ENCODE measurements at regions not wholly inside any gene's neighbourhood (a gene's known extent, or its start where the extent isn't known, plus 50 kb on each side); places are given as distances from the start of the nearest gene placed in this dataset.
A peak's percentile ranks its signal among the peaks of the same experiment; 100 is the strongest.

GRCh38 chr12:47578836-47579235 is 127.0 kb downstream of the RPAP3 start:
- H3K27ac ChIP-seq (ENCODE audit: low read depth, low read length): no peak overlapping the region
- no peaks in the 10 kb centered on the region for H3K36me3 ChIP-seq (ENCODE audit: control insufficient read depth, insufficient read depth, low read length)
- no peak overlapping the region for H3K27ac Mint-ChIP-seq
- no peak for DNase-seq
- no peaks in the 10 kb centered on the region for H3K9me3 Mint-ChIP-seq
- 91 to 97% methylated on average over 3 to 4 of the region's 4 CpGs for WGBS, 2 experiments (ENCODE audit: insufficient coverage in 1 of 2, insufficient read length in 1 of 2)
- no peaks in the 10 kb centered on the region for H3K9me3 ChIP-seq (ENCODE audit: control insufficient read depth, low read length)
- H3K36me3 Mint-ChIP-seq (ENCODE audit: low read depth): no peaks in the 10 kb centered on the region
- H3K9ac ChIP-seq (ENCODE audit: extremely low read depth, low read length, poor library complexity, severe bottlenecking): no peak overlapping the region
- H3K4me3 ChIP-seq (ENCODE audit: low read length): no peak overlapping the region
- H3K4me1 Mint-ChIP-seq: no peaks in the 10 kb centered on the region
- no peaks in the 10 kb centered on the region for H3K4me1 ChIP-seq (ENCODE audit: control insufficient read depth, insufficient read depth, low read length)
- no peaks in the 10 kb centered on the region for H3K27me3 ChIP-seq (ENCODE audit: control insufficient read depth, insufficient read depth, low read length, poor library complexity, severe bottlenecking)
- H3K27me3 Mint-ChIP-seq (ENCODE audit: insufficient read depth): no peaks in the 10 kb centered on the region
- no peak overlapping the region for H3K4me3 Mint-ChIP-seq
- TF ChIP-seq, protein P1, sequence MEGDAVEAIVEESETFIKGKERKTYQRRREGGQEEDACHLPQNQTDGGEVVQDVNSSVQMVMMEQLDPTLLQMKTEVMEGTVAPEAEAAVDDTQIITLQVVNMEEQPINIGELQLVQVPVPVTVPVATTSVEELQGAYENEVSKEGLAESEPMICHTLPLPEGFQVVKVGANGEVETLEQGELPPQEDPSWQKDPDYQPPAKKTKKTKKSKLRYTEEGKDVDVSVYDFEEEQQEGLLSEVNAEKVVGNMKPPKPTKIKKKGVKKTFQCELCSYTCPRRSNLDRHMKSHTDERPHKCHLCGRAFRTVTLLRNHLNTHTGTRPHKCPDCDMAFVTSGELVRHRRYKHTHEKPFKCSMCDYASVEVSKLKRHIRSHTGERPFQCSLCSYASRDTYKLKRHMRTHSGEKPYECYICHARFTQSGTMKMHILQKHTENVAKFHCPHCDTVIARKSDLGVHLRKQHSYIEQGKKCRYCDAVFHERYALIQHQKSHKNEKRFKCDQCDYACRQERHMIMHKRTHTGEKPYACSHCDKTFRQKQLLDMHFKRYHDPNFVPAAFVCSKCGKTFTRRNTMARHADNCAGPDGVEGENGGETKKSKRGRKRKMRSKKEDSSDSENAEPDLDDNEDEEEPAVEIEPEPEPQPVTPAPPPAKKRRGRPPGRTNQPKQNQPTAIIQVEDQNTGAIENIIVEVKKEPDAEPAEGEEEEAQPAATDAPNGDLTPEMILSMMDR (conservative IDR thresholded peaks at IDR 0.05): no peak

DNA sequence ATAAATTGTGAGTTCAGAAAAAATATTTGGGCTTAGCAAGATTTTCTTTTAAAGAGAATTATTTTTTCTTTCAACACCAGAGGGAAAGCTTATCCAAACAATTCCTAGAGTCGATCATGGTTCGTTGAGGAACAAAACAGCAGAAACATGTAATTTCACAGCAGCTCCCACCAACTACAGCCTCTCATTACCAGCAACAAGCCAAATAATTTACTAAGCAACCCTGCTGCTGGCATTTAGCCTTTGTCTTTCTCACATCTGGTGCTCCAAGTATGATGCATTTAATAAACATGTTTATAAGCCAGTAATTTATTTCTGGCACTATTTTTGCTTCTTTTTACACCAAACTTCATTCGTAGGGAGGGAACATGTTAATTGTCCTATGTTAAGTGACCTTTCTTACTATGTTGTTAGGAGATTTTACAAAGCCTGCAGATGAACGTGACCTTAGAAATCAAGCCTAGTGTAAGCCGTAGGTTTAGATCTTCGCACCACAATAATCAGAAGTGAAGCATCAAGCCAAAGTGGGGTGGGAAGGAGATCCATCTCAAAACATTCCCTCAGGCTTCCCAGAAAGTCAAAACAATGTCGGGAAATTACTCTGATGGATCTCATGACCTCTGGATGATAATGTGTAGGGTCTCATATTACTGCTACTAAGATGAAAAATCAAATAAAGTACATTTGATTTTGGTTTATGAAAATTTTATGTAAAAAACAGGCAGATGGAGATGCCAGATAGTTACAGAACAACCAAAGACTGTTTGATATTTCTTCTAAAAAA is 128.4 kb downstream of the RPAP3 start:
- Histone ChIP-seq H3K4me3 (ENCODE audit: low read length) (no peak overlapping the region), H3K9me3 (ENCODE audit: control insufficient read depth, low read length) (no peaks in the 10 kb centered on the region), H3K27ac (ENCODE audit: low read depth, low read length) (no peak overlapping the region), H3K27me3 (ENCODE audit: control insufficient read depth, insufficient read depth, low read length, poor library complexity, severe bottlenecking) (peaks cover 7% of the 10 kb centered on the region), H3K4me1 (ENCODE audit: control insufficient read depth, insufficient read depth, low read length) (no peaks in the 10 kb centered on the region), H3K36me3 (ENCODE audit: control insufficient read depth, insufficient read depth, low read length) (no peaks in the 10 kb centered on the region), H3K9ac (ENCODE audit: extremely low read depth, low read length, poor library complexity, severe bottlenecking) (no peak overlapping the region)
- H3K27me3 Mint-ChIP-seq (ENCODE audit: insufficient read depth): peaks cover 2% of the 10 kb centered on the region
- no peak overlapping the region for H3K27ac Mint-ChIP-seq
- H3K4me3 Mint-ChIP-seq: no peak overlapping the region
- TF ChIP-seq, protein P1 (conservative IDR thresholded peaks at IDR 0.05): no peak
- DNase-seq: no peak
- H3K9me3 Mint-ChIP-seq: no peaks in the 10 kb centered on the region
- H3K4me1 Mint-ChIP-seq: no peaks in the 10 kb centered on the region
- WGBS, 2 experiments (ENCODE audit: insufficient coverage in 1 of 2, insufficient read length in 1 of 2): 91 to 93% methylated on average over 4 to 7 of the region's 7 CpGs
- H3K36me3 Mint-ChIP-seq (ENCODE audit: low read depth): no peaks in the 10 kb centered on the region

- WGBS, 2 experiments (ENCODE audit: insufficient coverage in 1 of 2, insufficient read length in 1 of 2): 53 to 79% methylated on average over 7 of the region's 7 CpGs
- peak; percentile 80 for DNase-seq
- Histone ChIP-seq H3K27ac (ENCODE audit: low read depth, low read length) (peak overlapping the region; percentile 36), H3K36me3 (ENCODE audit: control insufficient read depth, insufficient read depth, low read length) (no peaks in the 10 kb centered on the region), H3K4me1 (ENCODE audit: control insufficient read depth, insufficient read depth, low read length) (no peaks in the 10 kb centered on the region), H3K4me3 (ENCODE audit: low read length) (no peak overlapping the region), H3K9me3 (ENCODE audit: control insufficient read depth, low read length) (no peaks in the 10 kb centered on the region), H3K27me3 (ENCODE audit: control insufficient read depth, insufficient read depth, low read length, poor library complexity, severe bottlenecking) (peaks cover 7% of the 10 kb centered on the region), H3K9ac (ENCODE audit: extremely low read depth, low read length, poor library complexity, severe bottlenecking) (no peak overlapping the region)
- TF ChIP-seq, protein P1 (conservative IDR thresholded peaks at IDR 0.05): no peak
- H3K4me3 Mint-ChIP-seq: no peak overlapping the region
- H3K9me3 Mint-ChIP-seq: no peaks in the 10 kb centered on the region
- H3K4me1 Mint-ChIP-seq: no peaks in the 10 kb centered on the region
- H3K27ac Mint-ChIP-seq: no peak overlapping the region
- peaks cover 2% of the 10 kb centered on the region for H3K27me3 Mint-ChIP-seq (ENCODE audit: insufficient read depth)
- H3K36me3 Mint-ChIP-seq (ENCODE audit: low read depth): no peaks in the 10 kb centered on the region
Observed at GRCh38 chr12:47576289-47576945, 129.4 kb downstream of the RPAP3 start.

All from endodermal cell (in vitro differentiated cells).